Activated CD4-positive, alpha-beta T cell treated with anti-CD3 and anti-CD28 coated beads, Interleukin-2, Interleukin-6, amounts not matched to agents 100 ng/mL and 50 ng/mL, durations not matched to agents 16 hours and 8 hours (primary cell): ENCODE measurements at regions not wholly inside any gene's neighbourhood (a gene's known extent, or its start where the extent isn't known, plus 50 kb on each side); places are given as distances from the start of the nearest gene placed in this dataset.

ENCODE experiments used
- DNase-seq: peaks from one replicate; pipeline ENCODE4 v3.0.0-alpha.2; 2020

DNA sequence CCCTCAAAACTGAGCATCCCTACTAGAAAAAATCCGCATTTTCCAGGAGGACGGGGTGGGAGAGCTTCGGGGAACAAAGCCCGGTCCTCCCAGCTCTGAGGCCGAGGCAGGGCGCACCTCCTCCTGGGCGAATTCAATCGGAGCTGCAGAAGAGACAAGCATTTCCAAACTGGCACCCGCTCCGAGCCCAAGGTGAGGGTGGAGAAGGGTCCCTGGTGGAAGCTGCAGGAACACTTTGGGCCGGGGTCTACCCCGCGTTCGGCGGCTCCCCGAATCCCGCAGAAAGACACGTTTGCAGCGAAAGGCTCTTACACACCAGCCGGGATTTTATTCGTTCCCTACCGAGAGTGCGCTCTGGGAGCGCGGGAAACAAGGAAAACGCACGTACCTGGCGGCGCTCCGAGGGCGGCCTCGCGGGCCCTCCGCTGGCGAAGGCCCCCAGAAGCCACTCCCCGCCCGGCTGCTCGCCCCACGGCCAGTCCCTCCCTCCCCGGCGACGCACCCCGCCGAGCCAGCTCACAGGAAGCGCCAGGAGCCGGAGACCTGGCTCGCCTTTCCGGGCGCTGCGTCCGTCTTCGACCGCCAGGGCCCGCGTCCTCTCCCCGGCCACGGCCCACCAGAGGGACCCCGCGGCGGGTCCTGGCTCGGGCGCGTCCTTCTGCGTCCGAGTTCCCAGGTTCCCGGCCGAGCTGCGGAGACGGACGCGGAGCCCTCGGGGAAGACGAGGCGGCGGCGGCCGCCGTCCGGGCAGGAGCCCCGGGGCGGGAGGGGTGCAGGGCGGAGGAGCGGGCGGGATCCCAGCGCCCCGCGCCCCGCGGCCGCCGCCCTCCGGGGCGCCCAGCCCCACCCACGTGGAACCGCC is 49.8 kb upstream of the BAHCC1 start:
- peak; percentile 63 for DNase-seq
